ENCODE measurements at regions not wholly inside any gene's neighbourhood (a gene's known extent, or its start where the extent isn't known, plus 50 kb on each side); places are given as distances from the start of the nearest gene placed in this dataset.

GRCh38 chr12:58189893-58190292, 248.5 kb downstream of the ATP23 start:
- no peak overlapping the region for H3K9ac ChIP-seq (ENCODE audit: insufficient read depth in 1 of 2, low read length in 2 of 2)
- no peaks in the 10 kb centered on the region for H3K27me3 ChIP-seq (ENCODE audit: control insufficient read depth in 3 of 3, insufficient read depth in 3 of 3, low read length in 2 of 3)
- no peak overlapping the region for H3K27ac ChIP-seq (ENCODE audit: low read depth in 1 of 2, low read length in 1 of 2)
- 71 to 87% methylated on average over 3 of the region's 3 CpGs for WGBS, 2 donors
- no peaks in the 10 kb centered on the region for H3K36me3 ChIP-seq (ENCODE audit: control insufficient read depth in 4 of 4, insufficient read depth in 4 of 4, low read length in 4 of 4)
- no peak for DNase-seq
- TF ChIP-seq CTCF (IDR thresholded peaks at IDR 0.05; ENCODE audit: control extremely low read depth, extremely low read depth), result no peak
- no peak for ATAC-seq (ENCODE audit: insufficient read depth, low FRiP score)
- H3K4me1 ChIP-seq (ENCODE audit: control insufficient read depth in 5 of 5, insufficient read depth in 5 of 5, low read length in 5 of 5), result no peaks in the 10 kb centered on the region
- H3K4me3 ChIP-seq, result no peak overlapping the region
- peaks cover 0 to 9% (median 3%) of the 10 kb centered on the region in 4 donors for H3K9me3 ChIP-seq (ENCODE audit: control insufficient read depth in 4 of 4, insufficient read depth in 3 of 4, low read length in 3 of 4)

GRCh38 chr12:58190618-58191017, 249.3 kb downstream of the ATP23 start:
- Histone ChIP-seq H3K27me3 (ENCODE audit: control insufficient read depth in 3 of 3, insufficient read depth in 3 of 3, low read length in 2 of 3) (no peaks in the 10 kb centered on the region), H3K9ac (ENCODE audit: insufficient read depth in 1 of 2, low read length in 2 of 2) (no peak overlapping the region), H3K4me3 (no peak overlapping the region), H3K9me3 (ENCODE audit: control insufficient read depth in 4 of 4, insufficient read depth in 3 of 4, low read length in 3 of 4) (peaks cover 0 to 10% (median 3%) of the 10 kb centered on the region in 4 donors), H3K36me3 (ENCODE audit: control insufficient read depth in 4 of 4, insufficient read depth in 4 of 4, low read length in 4 of 4) (no peaks in the 10 kb centered on the region), H3K4me1 (ENCODE audit: control insufficient read depth in 5 of 5, insufficient read depth in 5 of 5, low read length in 5 of 5) (no peaks in the 10 kb centered on the region), H3K27ac (ENCODE audit: low read depth in 1 of 2, low read length in 1 of 2) (no peak overlapping the region)
- TF ChIP-seq CTCF (IDR thresholded peaks at IDR 0.05; ENCODE audit: control extremely low read depth, extremely low read depth), result no peak
- DNase-seq (peak in 2 of 3 donors; percentile 25 to 44), ATAC-seq (ENCODE audit: insufficient read depth, low FRiP score) (no peak)
- WGBS, 2 donors, result 84 to 86% methylated on average over 5 of the region's 5 CpGs

- Histone ChIP-seq H3K9me3 (ENCODE audit: control insufficient read depth in 4 of 4, insufficient read depth in 3 of 4, low read length in 3 of 4) (peaks cover 0 to 8% (median 2%) of the 10 kb centered on the region in 4 donors), H3K27ac (ENCODE audit: low read depth in 1 of 2, low read length in 1 of 2) (no peak overlapping the region), H3K27me3 (ENCODE audit: control insufficient read depth in 3 of 3, insufficient read depth in 3 of 3, low read length in 2 of 3) (no peaks in the 10 kb centered on the region), H3K4me1 (ENCODE audit: control insufficient read depth in 5 of 5, insufficient read depth in 5 of 5, low read length in 5 of 5) (no peaks in the 10 kb centered on the region), H3K9ac (ENCODE audit: insufficient read depth in 1 of 2, low read length in 2 of 2) (no peak overlapping the region), H3K4me3 (no peak overlapping the region), H3K36me3 (ENCODE audit: control insufficient read depth in 4 of 4, insufficient read depth in 4 of 4, low read length in 4 of 4) (no peaks in the 10 kb centered on the region)
- DNase-seq (no peak), ATAC-seq (ENCODE audit: insufficient read depth, low FRiP score) (no peak)
- TF ChIP-seq CTCF (IDR thresholded peaks at IDR 0.05; ENCODE audit: control extremely low read depth, extremely low read depth), result no peak
Measured at GRCh38 chr12:58196971-58197370, 255.6 kb downstream of the ATP23 start.

Measured in lung (tissue), 11 donors.